Transverse colon (tissue), 4 donors: ENCODE measurements at regions not wholly inside any gene's neighbourhood (a gene's known extent, or its start where the extent isn't known, plus 50 kb on each side); places are given as distances from the start of the nearest gene placed in this dataset.

Source experiments
- DNase-seq: peaks from one replicate; pipeline ENCODE4 v3.0.0-alpha.2; 2019
- H3K27ac ChIP-seq, 4 donors: fragments of 200-600 bp; sonication (generic); 2 replicates each; pipeline ENCODE4 v1.5.1; 2016 to 2018; ENCODE audit warnings: inconsistent platforms in 4 of 4
- H3K27me3 ChIP-seq: fragments of 200-600 bp; sonication (generic); 2 replicates; pipeline ENCODE4 v1.5.1; 2017; ENCODE audit warnings: inconsistent platforms
- H3K36me3 ChIP-seq, 4 donors: fragments of 200-600 bp; sonication (generic); 2 replicates each; pipeline ENCODE4 v1.5.1; 2017 to 2019; ENCODE audit warnings: inconsistent platforms in 4 of 4
- H3K4me1 ChIP-seq, 4 donors: fragments of 200-600 bp; sonication (generic); 2 replicates each; pipeline ENCODE4 v1.5.1; 2017 to 2020; ENCODE audit warnings: inconsistent platforms in 4 of 4
- H3K4me3 ChIP-seq, 4 donors: fragments of 200-600 bp; sonication (generic); 1 replicate in 1 of 4; 2 replicates in 3 of 4; pipeline versions ENCODE4 v1.5.1 to v1.6.1; 2017 to 2019; ENCODE audit warnings: inconsistent platforms in 4 of 4
- H3K9me3 ChIP-seq, 2 donors: fragments of 200-600 bp; sonication (generic); 2 replicates each; pipeline ENCODE4 v1.5.1; 2017 to 2019; ENCODE audit warnings: inconsistent platforms in 2 of 2
- EP300 ChIP-seq: sonication (generic); formaldehyde crosslinking; IDR thresholded peaks from one replicate; pipeline ENCODE4 v1.6.1; 2017; ENCODE audit warnings: antibody characterized with exemption, low read depth
- POLR2A ChIP-seq: fragments of 450-650 bp; IDR thresholded peaks from one replicate; pipeline ENCODE4 v1.6.1; 2016; ENCODE audit warnings: antibody characterized with exemption, mild to moderate bottlenecking, moderate library complexity
- POLR2AphosphoS5 ChIP-seq, 3 donors: sonication (generic); formaldehyde crosslinking; IDR thresholded peaks; one replicate each; pipeline ENCODE4 v1.6.1; 2016; ENCODE audit warnings: antibody characterized with exemption in 3 of 3
- WGBS, 2 donors: methylation state at CpG; one replicate each; pipeline ENCODE4 v1.1.5; 2018; ENCODE audit warnings: low coverage in 1 of 2; 5-methylcytosine and 5-hydroxymethylcytosine counted together
- in situ Hi-C, 4 donors: fragments of 200-750 bp; cut with MboI; loops; one replicate each; pipeline versions ENCODE4 v1.15.0 to v1.15.1; 2017; ENCODE audit warnings: low sequenced_read_pairs in 3 of 4, low pct_ligation_motif_present in 1 of 4, low pct_unique_long_range_greater_than_20kb in 1 of 4
- intact Hi-C: fragments of 100-400 bp; cut with DNase I; formaldehyde crosslinking; loops from one replicate; pipeline ENCODE4 v1.15.1; 2023; ENCODE audit warnings: low total_unique reads
- TF ChIP-seq, protein P1 (sequence below), 5 experiments: fragments of 200-600 bp in 3 of 5; fragments of 450-650 bp in 2 of 5; sonication (generic) in 3 of 5; IDR thresholded peaks; 1 replicate in 2 of 5; 2 replicates in 3 of 5; pipeline ENCODE4 v1.5.1; 2016 to 2017; ENCODE audit warnings: antibody characterized with exemption in 5 of 5, inconsistent platforms in 3 of 5, mild to moderate bottlenecking in 2 of 5, moderate library complexity in 1 of 5

DNA sequence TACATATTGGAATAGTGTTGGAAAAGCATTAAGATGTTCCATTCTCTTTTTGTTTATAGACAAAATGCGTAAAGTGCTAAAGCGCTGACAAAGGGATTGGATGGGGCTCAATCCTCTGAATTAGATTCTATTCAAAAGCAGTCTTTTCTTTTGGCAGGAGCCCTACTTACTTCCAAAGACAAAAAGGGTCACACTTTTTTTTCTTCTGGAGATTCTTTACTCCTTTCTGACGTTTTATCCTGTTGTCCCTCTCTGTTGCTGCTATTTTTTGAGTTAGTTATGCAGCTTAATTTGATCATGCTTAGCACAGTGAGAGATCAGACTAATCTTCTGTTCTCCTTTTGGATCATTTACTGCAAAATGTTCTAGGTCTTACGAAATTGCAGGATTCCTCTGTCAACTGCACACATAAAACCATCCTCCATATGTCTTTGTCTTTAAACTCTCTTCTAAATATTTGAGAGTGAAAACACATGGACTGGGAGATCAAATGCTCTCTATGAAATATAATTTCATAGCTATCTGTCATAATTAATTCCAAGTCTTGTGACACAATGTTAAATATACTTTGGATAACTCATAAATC is 656.4 kb upstream of the ADGRL2 start:
- DNase-seq = no peak
- Histone ChIP-seq H3K27ac (no peak overlapping the region), H3K4me1 (no peaks in the 10 kb centered on the region), H3K4me3 (no peak overlapping the region), H3K9me3 (no peaks in the 10 kb centered on the region), H3K27me3 (no peaks in the 10 kb centered on the region), H3K36me3 (no peaks in the 10 kb centered on the region)
- TF ChIP-seq EP300 = no peak
- TF ChIP-seq, protein P1, sequence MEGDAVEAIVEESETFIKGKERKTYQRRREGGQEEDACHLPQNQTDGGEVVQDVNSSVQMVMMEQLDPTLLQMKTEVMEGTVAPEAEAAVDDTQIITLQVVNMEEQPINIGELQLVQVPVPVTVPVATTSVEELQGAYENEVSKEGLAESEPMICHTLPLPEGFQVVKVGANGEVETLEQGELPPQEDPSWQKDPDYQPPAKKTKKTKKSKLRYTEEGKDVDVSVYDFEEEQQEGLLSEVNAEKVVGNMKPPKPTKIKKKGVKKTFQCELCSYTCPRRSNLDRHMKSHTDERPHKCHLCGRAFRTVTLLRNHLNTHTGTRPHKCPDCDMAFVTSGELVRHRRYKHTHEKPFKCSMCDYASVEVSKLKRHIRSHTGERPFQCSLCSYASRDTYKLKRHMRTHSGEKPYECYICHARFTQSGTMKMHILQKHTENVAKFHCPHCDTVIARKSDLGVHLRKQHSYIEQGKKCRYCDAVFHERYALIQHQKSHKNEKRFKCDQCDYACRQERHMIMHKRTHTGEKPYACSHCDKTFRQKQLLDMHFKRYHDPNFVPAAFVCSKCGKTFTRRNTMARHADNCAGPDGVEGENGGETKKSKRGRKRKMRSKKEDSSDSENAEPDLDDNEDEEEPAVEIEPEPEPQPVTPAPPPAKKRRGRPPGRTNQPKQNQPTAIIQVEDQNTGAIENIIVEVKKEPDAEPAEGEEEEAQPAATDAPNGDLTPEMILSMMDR (IDR thresholded peaks at IDR 0.05) = no peak
- TF ChIP-seq POLR2A = no peak
- TF ChIP-seq POLR2AphosphoS5 (IDR thresholded peaks at IDR 0.05) = no peak
- in situ Hi-C loops = no loop called here
- WGBS, 2 donors = 60 to 61% methylated on average over 4 of the region's 4 CpGs
- intact Hi-C loops = no loop called here

DNA sequence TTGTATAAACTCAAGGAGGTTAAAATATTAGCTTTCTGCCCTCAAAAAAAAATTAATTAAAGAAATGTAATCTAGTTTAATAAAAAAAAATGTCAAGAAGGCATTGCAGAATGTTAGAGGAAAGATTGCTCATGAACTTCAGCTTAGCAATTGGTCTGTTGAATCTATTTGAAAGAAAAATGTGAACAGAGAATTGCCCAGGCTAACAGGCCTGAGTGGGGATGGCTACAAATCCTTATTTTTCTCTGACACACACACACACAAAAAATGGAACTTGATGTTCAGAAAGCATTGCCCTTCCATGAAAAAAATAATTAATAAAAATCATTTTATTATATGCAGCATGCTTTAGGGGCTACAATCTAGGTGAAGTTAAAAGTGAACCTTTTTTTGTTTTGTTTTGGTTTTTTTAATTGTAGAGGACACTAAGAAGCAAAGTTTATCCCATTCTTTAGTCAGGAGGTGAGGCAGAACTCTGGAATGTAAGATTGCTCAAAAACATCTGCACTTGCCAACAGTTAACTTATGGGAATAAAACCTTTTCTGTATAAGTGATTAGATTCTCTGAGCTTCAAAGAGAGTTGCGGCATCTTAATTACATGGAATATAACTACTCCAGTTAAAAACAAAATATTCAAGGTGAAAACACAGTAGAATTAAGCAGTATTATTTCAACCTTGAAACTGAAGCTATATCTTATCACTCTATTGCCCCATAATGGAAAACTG is 658.5 kb upstream of the ADGRL2 start:
- no peak for DNase-seq
- intact Hi-C loops = no loop called here
- 20 to 93% methylated on average over 1 of the region's 1 CpG for WGBS, 2 donors
- H3K36me3 ChIP-seq = no peaks in the 10 kb centered on the region
- no peak for TF ChIP-seq POLR2AphosphoS5 (IDR thresholded peaks at IDR 0.05)
- TF ChIP-seq POLR2A = no peak
- TF ChIP-seq EP300 = no peak
- TF ChIP-seq, protein P1 (IDR thresholded peaks at IDR 0.05) = no peak
- H3K4me1 ChIP-seq = no peaks in the 10 kb centered on the region
- in situ Hi-C loops = no loop called here
- H3K27me3 ChIP-seq = no peaks in the 10 kb centered on the region
- no peaks in the 10 kb centered on the region for H3K9me3 ChIP-seq
- no peak overlapping the region for H3K27ac ChIP-seq
- H3K4me3 ChIP-seq = no peak overlapping the region

DNA sequence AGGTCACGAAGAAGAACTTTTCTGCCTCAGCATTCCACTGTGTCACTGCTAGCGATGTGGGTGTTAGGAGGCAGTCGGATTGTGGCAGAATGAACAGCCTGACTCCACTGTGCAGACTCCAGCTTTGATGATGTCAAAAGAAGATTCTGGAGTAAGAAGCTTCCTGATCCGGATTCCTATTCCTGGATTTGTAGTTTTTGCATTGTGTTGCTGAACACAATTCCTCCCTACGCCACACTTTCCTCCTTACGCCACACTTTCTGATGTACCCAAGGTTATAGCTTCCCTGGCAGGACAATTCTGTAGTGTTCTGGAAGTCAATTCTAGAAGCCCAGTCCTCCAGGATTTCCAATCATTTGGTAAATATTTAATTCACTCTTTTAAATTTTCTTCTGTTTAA is 665.2 kb upstream of the ADGRL2 start:
- Histone ChIP-seq H3K4me1 (no peaks in the 10 kb centered on the region), H3K27ac (no peak overlapping the region), H3K27me3 (no peaks in the 10 kb centered on the region), H3K4me3 (no peak overlapping the region), H3K9me3 (no peaks in the 10 kb centered on the region), H3K36me3 (no peaks in the 10 kb centered on the region)
- in situ Hi-C loops (no loop called here), intact Hi-C loops (no loop called here)
- no peak for DNase-seq
- 86 to 90% methylated on average over 6 of the region's 6 CpGs for WGBS, 2 donors
- TF ChIP-seq EP300 (no peak), POLR2A (no peak), POLR2AphosphoS5 (IDR thresholded peaks at IDR 0.05) (no peak)
- TF ChIP-seq, protein P1 (IDR thresholded peaks at IDR 0.05) = no peak

- intact Hi-C loops = no loop called here
- no peak for DNase-seq
- H3K9me3 ChIP-seq = no peaks in the 10 kb centered on the region
- H3K36me3 ChIP-seq = no peaks in the 10 kb centered on the region
- no peak overlapping the region for H3K27ac ChIP-seq
- H3K4me3 ChIP-seq = no peak overlapping the region
- no peaks in the 10 kb centered on the region for H3K27me3 ChIP-seq
- H3K4me1 ChIP-seq = no peaks in the 10 kb centered on the region
- TF ChIP-seq POLR2AphosphoS5 (IDR thresholded peaks at IDR 0.05) (no peak), EP300 (no peak), POLR2A (no peak)
- TF ChIP-seq, protein P1 (IDR thresholded peaks at IDR 0.05) = no peak
- in situ Hi-C loops = no loop called here
- 58 to 65% methylated on average over 3 of the region's 3 CpGs for WGBS, 2 donors
Measured at GRCh38 chr1:81129776-81130175, 671.0 kb upstream of the ADGRL2 start.
